Renal cortex interstitium (tissue), 11 donors: ENCODE measurements at regions not wholly inside any gene's neighbourhood (a gene's known extent, or its start where the extent isn't known, plus 50 kb on each side); places are given as distances from the start of the nearest gene placed in this dataset.
A peak's percentile ranks its signal among the peaks of the same experiment; 100 is the strongest.

ENCODE experiments used
- DNase-seq, 11 donors: peaks; one replicate each; pipeline ENCODE4 v3.0.0-alpha.2; 2013; ENCODE audit warnings: low read depth in 9 of 11, low spot score in 4 of 11; ENCODE audit errors: extremely low read depth in 1 of 11

DNA sequence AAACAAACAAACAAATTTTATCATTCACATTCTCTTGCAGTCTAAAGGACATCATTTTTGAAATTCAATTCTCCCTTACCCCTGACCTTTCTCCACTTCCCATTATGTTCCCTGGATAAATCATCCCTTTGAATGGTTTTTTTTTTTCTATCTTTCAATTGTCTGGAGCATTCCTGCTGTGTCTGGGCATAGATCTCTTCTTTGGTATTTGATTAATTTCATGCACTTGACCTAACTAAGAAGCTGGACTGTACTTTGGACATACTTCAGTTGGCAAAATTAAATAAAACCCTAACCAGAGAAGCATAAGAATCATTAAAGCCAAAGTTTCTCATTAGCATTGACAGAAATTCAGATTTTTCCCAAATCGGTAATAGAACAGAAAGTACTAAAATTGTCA lies 163.6 kb upstream of the BMP4 start:
- DNase-seq = no peak

DNA sequence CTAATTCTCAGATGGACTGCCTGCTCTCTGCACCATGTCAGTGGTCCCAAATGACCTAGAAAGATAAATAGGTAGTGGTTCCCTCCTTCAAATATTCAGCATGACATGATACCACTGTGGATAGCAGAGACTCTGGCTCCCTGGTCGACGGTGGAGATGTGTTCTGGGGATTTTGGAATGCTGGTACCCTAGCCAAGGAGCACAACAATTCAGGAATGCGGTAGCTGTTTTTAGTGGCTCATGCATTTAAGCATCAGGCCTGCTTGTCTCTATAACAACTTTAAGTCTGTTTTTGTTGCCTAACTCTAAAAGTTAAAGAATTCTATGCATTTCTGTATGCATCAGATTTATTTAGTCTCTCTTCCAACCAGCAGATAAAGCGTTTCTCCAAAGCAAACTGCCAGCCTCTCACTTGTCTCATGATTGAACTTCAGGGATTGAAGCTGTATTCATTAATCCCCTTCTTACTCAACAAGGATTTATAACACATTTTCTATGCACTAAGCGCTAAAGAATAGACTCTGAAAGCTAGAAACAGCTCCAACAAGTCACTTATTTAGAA lies 164.9 kb upstream of the BMP4 start:
- DNase-seq = no peak

DNA sequence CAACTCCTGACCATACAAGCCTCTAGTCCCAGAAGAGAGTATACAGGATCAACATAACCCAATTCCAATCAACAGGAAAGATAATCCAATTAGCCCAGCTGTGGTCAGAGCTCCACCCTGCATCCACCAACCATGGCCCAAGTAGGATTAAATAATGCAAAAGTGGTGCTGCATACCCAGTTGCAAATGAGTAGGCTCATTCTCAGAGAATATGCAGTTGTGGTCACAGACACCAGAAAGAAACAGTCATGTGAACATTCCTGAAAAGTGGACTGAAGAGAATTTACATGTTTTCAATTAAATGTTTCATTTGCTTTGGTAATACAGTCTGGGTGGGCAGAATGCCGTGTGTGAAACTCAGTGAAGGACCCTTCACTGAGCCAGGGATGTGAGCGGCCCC lies 167.2 kb upstream of the BMP4 start:
- DNase-seq = no peak

DNA sequence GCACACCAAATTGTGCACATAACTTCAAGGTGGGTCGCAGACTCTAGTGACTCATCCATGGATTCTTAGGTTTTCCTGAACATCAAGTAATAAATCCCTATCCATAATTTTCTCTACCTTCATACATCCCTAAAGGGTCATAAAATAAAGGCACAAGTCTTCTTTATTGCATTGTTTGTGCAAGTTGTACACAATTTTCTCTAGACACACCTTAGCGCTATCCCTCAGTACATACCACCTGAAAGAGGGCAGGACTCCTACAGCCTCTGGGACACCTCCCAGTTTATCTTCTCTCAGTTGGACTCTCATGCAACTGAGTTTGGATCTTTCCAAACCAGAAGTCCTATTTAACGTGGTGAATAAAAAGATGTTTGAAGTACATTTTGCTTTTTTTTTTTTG lies 168.5 kb upstream of the BMP4 start:
- no peak for DNase-seq

DNA sequence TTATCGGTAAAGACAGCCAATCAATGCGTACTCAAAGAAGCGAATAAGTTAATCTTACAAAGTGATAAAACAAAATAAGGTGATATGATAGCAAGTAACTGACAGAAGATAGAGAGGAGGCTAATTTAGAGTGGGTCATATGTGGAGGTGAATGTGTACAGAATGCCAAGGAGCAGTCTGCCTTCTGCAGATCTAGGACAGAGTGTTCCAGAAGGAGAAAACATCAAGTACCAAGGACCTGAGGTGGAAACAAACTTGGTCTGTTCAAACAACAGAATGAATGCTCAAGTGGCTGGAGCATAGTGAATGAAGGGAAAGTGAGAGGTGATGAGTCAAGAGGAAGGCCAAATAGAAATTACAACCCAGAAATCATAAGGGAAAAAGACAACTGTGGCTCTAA lies 170.3 kb upstream of the BMP4 start:
- DNase-seq = no peak

DNA sequence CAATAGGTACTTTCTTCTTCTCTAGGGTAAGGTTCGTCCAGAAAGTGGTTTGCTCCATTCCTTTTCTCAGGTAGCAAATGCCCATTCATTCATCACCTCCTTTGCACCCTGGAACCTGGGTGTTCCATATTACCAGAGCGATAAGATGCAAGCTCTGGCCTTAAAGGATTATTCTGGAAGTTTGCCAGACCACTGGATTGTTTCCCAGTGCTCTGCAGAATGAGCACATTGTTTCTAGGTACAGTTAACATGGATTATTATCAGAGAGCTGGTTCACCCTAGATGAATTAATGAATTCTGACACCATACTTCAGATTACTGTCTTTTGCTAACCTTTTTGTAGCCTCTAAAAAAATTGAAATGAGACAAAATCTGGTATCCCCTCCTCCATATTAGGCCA lies 170.9 kb upstream of the BMP4 start:
- no peak for DNase-seq

DNA sequence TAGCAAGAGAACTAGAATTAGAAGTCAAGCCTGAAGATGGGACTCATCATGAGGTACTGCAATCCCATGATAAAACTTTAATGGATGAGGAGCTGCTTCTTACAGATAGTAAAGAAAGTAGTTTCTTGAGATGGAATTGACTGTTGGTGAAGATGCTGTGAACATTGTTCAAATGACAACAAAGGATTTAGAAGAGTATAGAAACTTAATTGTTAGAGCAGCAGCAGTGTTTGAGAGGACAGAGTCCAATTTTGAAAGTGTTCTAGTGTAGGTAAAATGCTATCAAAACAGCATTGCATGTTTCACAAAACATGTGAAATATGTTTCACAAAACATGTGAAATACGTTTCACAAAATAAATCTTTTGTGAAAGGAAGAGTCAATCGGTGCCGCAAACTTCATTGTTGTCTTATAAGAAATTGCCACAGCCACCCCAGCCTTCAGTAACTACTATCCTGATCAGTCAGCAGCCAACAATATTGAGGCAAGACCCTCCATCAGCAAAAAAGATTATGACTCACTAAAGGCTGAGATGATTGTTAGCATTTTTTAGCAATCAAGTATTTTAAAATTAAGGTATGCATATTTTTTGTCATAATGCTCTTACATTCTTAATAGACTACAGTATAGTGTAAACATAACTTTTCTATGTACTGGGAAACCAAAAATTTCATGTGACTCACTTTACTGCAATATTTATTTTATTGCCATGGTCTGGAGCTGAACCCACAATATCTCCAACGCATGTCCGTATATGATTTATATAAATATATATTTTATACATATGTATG lies 173.4 kb upstream of the BMP4 start:
- no peak for DNase-seq

DNA sequence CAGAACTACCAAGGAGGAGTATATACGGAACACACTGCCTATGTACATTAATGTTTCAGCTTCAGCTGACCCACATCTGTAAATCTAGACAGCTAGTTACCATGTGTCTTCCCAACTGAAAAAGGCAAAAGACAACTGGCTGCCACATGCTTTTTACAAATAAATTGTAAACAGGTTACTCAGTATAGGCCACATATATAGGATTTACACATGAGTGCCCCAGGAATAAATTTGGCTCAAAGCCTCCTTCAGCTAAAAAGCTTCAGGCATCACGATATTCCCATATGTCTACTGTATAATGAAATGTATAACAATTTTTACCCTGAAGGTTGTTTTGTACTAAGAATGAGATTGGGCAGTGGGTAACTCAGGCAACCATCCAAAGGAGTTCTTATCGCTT lies 175.9 kb upstream of the BMP4 start:
- no peak for DNase-seq

DNA sequence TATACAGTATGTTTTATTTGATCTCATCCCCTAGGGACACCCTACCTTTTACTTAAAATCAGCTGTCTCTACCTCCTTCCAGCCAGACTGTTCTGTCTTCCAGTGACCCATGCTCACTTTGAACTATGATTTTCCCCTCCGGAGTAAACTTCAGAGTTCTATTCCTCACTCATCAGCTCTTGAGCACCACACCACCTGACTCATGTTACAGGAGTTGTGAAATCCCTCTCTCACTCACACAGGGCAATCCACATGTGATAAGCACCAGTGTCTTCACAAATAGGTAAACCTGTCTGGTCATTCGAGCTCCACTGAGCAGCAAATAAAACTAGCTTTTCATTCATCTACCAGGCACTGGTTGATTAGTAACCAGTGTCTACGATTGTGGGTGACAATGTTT lies 177.3 kb upstream of the BMP4 start:
- DNase-seq = peak in 2 of 11 donors; percentile 25 to 38

DNA sequence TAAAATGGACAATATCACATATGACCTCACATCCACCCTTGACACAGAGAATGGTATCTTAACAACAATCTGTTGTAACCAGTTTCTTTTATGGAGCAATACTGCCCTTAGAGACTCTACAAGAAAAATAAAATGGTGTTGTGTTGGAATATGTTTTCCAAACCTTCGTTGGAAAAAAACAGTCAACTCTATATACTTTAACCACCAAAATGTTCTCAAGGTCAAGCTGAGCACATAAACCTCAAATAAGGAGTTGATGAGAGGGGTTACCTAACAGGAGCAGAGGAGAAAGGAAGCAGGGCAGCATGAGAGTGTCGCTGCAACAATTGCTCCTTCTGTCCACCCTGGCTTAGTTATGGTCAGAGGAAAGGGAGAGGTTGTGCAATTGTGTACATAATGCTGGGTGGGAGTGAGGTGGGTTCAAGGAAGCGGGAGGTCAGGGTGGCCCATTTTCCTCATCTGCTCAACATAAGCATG lies 179.2 kb upstream of the BMP4 start:
- DNase-seq = no peak

DNA sequence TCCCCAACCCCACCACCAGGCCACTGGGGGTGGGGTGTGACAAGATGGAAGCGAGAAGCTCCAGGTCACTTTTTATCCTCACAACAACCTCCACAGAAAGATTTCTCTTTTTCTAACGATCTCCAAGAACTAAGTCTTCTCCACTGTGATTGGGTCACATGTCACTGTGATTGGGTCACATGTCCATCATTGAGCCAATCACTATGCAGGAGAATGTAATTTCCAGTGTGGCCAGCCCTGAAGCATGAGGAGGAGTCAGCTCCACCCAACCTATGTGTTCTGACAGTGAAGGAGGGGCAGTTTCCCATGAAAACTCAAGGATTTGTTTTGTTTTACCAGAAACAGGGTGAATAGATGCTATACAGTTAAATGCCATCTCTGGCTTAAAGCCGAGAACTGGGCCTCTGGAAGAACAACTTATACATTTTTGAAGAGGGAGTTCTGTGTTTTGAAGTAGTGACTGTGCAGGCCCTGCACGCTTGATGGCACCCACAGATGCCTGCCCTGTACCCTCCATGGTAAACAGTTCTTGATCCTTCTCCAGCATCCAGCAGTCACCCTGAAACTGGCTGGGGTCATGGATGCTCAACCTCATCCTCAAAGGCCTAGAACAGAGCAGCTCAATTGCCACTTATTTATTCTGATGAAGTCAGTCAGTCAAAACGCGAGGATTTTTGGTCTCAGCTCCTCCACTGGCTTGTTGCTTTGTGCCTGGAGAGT lies 180.4 kb upstream of the BMP4 start:
- DNase-seq = no peak

DNA sequence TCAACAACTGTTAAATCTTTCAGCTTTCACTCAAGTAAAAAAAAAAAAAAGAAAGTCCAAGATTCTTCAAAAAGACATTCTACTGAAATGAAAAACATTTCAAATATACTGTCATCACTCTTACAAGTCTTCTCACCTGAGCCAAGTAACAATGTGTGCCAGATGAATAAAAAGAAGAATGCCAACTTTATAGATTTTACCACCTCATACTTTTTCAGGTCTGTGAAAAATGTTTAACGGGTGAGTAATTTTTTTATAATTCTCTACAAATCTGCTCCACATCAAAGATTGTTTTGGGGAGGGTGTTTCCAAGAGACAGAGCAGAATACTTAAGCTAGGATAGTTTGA lies 181.0 kb upstream of the BMP4 start:
- no peak for DNase-seq

DNA sequence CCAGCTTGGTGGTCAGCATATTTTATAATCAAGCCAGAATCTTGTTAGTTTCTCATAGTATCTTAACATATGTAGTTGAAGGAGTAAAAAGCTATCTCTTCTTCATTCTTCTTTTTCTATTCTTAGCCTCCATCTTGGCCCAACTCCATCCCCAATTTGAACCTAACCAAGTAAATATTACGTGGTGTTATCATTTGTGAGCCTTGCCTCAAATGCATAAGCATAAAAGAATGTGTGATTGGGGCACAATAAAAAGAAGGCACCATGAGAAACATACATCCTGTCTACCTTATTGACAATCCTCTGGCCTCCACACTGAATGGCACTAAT lies 181.4 kb upstream of the BMP4 start:
- DNase-seq = no peak

DNA sequence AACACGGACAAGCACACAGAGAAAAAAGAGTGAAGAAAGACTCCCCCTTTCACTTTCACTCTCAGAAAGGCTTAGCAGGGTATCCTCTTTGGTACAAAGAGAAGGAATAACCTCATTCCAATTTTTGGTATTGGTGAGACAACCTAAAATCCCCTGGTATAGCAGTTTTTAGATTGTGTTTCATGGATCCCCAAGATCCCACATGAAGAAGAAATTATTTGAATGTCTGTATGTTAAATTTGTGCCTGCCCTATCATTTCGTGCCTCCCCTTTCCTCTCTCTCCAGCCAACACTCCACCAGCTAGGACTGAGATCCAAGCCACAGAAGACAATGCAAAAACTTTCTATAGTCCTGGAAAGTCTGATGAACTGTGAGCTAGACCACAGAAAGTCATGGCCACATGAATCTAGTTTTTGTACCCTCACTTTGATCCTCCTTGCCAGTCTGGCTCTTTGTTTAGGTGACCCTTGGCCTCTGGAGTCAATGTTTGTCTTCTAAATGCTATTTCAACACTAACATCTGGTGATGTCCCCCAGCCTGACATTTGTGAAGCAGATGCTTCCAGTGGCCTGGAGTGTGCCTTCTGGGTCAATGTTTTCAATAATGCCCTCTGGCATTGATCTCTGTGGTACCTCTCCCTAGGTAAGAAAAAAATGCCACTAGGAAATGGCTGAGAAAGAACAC lies 181.9 kb upstream of the BMP4 start:
- DNase-seq = no peak

DNA sequence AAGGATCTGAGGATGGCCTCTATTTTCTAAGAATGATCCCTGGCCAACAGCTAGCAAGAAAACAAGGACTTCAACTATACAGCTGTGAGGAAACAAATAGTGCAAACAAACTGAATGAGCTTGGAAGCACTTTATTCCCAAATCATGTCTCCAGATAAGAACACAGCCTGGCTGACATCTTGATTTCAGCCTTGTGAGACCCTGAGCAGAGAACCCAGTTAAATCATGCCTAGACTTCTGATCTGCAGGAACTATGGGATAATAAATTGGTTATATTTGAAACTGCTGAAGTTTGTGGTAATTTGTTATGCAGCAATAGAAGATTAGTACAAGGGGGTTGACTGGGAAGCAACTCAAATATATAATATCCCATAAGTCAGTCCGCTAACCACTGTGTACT lies 183.9 kb upstream of the BMP4 start:
- peak in 7 of 11 donors; percentile 18 to 60 (median 34) for DNase-seq

DNA sequence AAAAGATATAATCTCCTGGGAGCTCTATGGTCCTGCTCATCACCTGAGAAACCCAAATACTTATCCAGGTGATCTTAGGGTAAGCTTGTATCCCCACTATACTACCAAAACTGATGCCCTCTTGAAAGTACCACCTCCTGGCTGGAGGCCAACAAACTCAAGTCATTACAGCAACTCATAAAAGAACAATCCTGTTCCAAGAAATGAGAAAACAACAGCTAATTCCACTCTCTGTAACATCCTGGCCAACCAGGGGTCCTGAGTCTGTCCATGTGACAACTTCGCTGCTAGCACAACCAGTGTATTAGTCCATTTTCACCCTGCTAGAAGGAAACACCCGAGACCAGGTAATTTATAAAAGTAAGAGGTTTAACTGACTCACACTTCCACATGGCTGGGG lies 190.0 kb upstream of the BMP4 start:
- no peak for DNase-seq

DNA sequence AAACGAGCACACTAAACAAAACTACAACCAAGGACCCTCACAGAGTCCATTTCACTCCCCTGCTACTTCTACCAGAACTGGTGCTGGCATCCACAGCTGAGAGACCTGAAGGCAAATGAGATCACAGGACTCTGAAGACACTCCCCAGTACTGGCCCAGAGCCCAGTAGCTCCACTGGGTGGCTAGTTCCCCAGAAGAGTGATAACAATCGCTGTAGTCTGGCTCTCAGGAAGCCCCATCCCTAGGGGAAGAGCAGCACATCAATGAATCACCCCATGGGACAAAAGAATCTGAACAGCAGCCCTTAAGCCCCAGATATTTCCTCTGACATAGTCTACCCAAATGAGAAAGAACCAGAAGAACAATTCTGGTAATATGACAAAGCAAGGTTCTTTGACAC lies 190.7 kb upstream of the BMP4 start:
- no peak for DNase-seq

DNA sequence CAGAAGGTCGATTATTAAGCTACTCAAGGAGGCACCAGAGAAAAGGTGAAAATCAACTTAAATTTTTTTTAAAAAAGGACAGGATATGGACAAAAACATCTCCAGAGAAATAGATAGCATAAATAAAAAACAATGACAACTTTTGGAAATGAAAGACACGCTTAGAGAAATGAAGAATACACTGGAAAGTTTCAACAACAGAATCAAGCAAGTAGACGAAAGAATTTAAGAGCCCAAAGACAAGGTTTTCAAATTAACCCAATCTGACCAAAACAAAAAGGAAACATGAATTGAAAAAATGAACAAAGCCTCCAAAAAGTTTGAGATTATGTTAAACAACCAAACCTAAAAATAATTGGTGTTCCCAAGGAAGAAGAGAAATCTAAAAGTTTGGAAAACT lies 191.1 kb upstream of the BMP4 start:
- DNase-seq = no peak

DNA sequence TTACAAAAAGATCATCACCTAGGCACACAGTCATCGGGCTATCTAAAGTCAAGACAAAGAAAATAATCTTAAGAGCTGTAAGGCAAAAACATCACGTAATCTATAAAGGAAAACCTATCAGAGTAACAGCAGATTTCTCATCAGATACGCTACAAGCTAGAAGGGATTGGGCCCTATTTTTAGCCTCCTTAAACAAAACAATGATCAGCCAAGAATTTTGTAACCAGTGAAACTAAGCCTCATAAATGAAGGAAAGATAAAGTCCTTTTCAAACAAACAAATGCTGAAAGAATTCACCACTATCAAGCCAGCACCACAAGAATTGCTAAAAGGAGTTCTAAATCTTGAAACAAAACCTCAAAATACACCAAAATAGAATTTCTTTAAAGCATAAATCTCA lies 191.6 kb upstream of the BMP4 start:
- no peak for DNase-seq

DNA sequence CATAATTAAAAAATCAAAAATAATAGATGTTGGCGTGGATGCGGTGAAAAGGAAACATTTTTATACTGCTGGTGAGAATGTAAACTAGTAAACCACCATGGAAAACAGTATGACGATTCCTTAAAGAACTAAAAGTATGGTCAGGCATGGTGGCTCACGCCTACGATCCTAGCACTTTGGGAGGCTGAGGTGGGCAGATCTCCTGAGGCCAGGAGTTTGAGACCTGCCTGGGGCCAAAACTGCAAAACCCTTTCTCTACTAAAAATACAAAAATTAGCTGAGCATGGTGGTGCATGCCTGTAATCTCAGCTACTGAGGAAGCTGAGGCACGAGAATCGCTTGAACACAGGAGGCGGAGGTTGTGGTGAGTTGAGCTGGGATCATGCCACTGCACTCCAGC lies 195.7 kb upstream of the BMP4 start:
- no peak for DNase-seq
